Ishikawa (cell line): ENCODE measurements at regions not wholly inside any gene's neighbourhood (a gene's known extent, or its start where the extent isn't known, plus 50 kb on each side); places are given as distances from the start of the nearest gene placed in this dataset.

Source experiments
- CEBPB ChIP-seq: IDR thresholded peaks from 2 replicates; pipeline ENCODE4 v1.6.1; 2012
- CREB1 ChIP-seq: IDR thresholded peaks from 2 replicates; pipeline ENCODE4 v1.6.1; 2012; ENCODE audit warnings: low read depth
- EGR1 ChIP-seq: IDR thresholded peaks from 2 replicates; pipeline ENCODE4 v1.6.1; 2012
- EP300 ChIP-seq: IDR thresholded peaks from 2 replicates; pipeline ENCODE4 v1.6.1; 2012; ENCODE audit warnings: borderline replicate concordance
- FOXM1 ChIP-seq: IDR thresholded peaks from 2 replicates; pipeline ENCODE4 v1.6.1; 2012; ENCODE audit warnings: low read depth, borderline replicate concordance
- MAX ChIP-seq: IDR thresholded peaks from 2 replicates; pipeline ENCODE4 v1.6.1; 2012
- NFIC ChIP-seq: IDR thresholded peaks from 2 replicates; pipeline ENCODE4 v1.6.1; 2012
- RAD21 ChIP-seq: IDR thresholded peaks from 2 replicates; pipeline ENCODE4 v1.6.1; 2012; ENCODE audit warnings: low read depth
- REST ChIP-seq: IDR thresholded peaks from 2 replicates; pipeline ENCODE4 v1.6.1; 2012; ENCODE audit warnings: low read depth, mild to moderate bottlenecking
- TAF1 ChIP-seq: IDR thresholded peaks from 2 replicates; pipeline ENCODE4 v1.6.1; 2012; ENCODE audit warnings: low read depth, mild to moderate bottlenecking
- TCF12 ChIP-seq: IDR thresholded peaks from 2 replicates; pipeline ENCODE4 v1.6.1; 2012; ENCODE audit warnings: low read depth
- TEAD4 ChIP-seq: IDR thresholded peaks from 2 replicates; pipeline ENCODE4 v1.6.1; 2012
- USF1 ChIP-seq: IDR thresholded peaks from 2 replicates; pipeline ENCODE4 v1.6.1; 2012
- YY1 ChIP-seq: IDR thresholded peaks from 2 replicates; pipeline ENCODE4 v1.6.1; 2012; ENCODE audit warnings: low read depth
- ZBTB7A ChIP-seq: IDR thresholded peaks from 2 replicates; pipeline ENCODE4 v1.6.1; 2012; ENCODE audit warnings: low read depth

- no peak for TF ChIP-seq TEAD4
- TF ChIP-seq EP300 = no peak
- no peak for TF ChIP-seq CREB1
- no peak for TF ChIP-seq USF1
- TF ChIP-seq CEBPB = no peak
- no peak for TF ChIP-seq ZBTB7A
- no peak for TF ChIP-seq EGR1
- no peak for TF ChIP-seq NFIC
- no peak for TF ChIP-seq TCF12
- no peak for TF ChIP-seq REST
- TF ChIP-seq YY1 = no peak
- no peak for TF ChIP-seq FOXM1
These were observed 188.6 kb downstream of the TFAP2B start for GRCh38 chr6:51007237-51007636.

- no peak for TF ChIP-seq TEAD4
These were observed 194.7 kb downstream of the TFAP2B start for GRCh38 chr6:51013376-51013775.

- TF ChIP-seq EP300 (no peak), NFIC (no peak), CREB1 (no peak), TEAD4 (no peak), ZBTB7A (no peak), REST (no peak), FOXM1 (no peak), TAF1 (no peak), EGR1 (no peak), TCF12 (no peak), MAX (no peak), YY1 (no peak), USF1 (no peak)
These were observed 196.7 kb downstream of the TFAP2B start for GRCh38 chr6:51015394-51015793.

GRCh38 chr6:51016489-51016888, 197.8 kb downstream of the TFAP2B start:
- TF ChIP-seq EGR1 = no peak
- no peak for TF ChIP-seq NFIC
- no peak for TF ChIP-seq CEBPB
- TF ChIP-seq ZBTB7A = no peak
- TF ChIP-seq FOXM1 = no peak
- TF ChIP-seq YY1 = no peak
- no peak for TF ChIP-seq REST
- no peak for TF ChIP-seq MAX
- no peak for TF ChIP-seq RAD21
- no peak for TF ChIP-seq EP300
- TF ChIP-seq CREB1 = no peak
- no peak for TF ChIP-seq TAF1
- TF ChIP-seq TEAD4 = no peak
- no peak for TF ChIP-seq USF1
- no peak for TF ChIP-seq TCF12

- no peak for TF ChIP-seq EGR1
These were observed 201.1 kb downstream of the TFAP2B start for GRCh38 chr6:51019806-51020205.
